PC-3 (cell line): ENCODE measurements at regions not wholly inside any gene's neighbourhood (a gene's known extent, or its start where the extent isn't known, plus 50 kb on each side); places are given as distances from the start of the nearest gene placed in this dataset.

ENCODE experiments used
- ATAC-seq: fragments of 200-7000 bp; cut with Tn5 transposase; 2 replicates; pipeline ENCODE4 v1.9.1; 2020; ENCODE audit warnings: mild to moderate bottlenecking, moderate library complexity
- BruUV-seq: library from RNA; stranded (reverse); fragments of 400-500 nt; replicated peaks from 2 replicates; lab custom pipeline; 2021; lab: Mats Ljungman, UMichigan
- CTCF ChIA-PET: fragments of 300-600 bp; sonication (Branson Sonifier 250); formaldehyde crosslinking; loops from one replicate; lab custom pipeline; 2022; ENCODE audit warnings: antibody characterized with exemption; lab: Charles Lee
- POLR2A ChIA-PET: fragments of 300-600 bp; sonication (Branson Sonifier 250); formaldehyde crosslinking; loops from one replicate; lab custom pipeline; 2022; ENCODE audit warnings: antibody characterized with exemption; ENCODE audit not compliant: unreplicated experiment; lab: Charles Lee
- DNase-seq: peaks from one replicate; pipeline ENCODE4 v3.0.0-alpha.2; 2015
- H2AFZ ChIP-seq: fragments of 300-600 bp; sonication (generic); 2 replicates; pipeline ENCODE4 v1.6.0; 2016; ENCODE audit warnings: antibody characterized with exemption, low read length
- H3F3A ChIP-seq: fragments of 300-600 bp; sonication (generic); one replicate; pipeline ENCODE4 v1.6.0; 2017; ENCODE audit warnings: antibody characterized with exemption, low read length, control low read depth, mild to moderate bottlenecking; ENCODE audit not compliant: unreplicated experiment
- H3K27ac ChIP-seq: fragments of 300-600 bp; sonication (generic); 2 replicates; pipeline ENCODE4 v1.5.1; 2016; ENCODE audit warnings: mild to moderate bottlenecking, low read length
- H3K27me3 ChIP-seq: fragments of 300-600 bp; sonication (generic); 2 replicates; pipeline ENCODE4 v1.6.1; 2016; ENCODE audit warnings: low read length, mixed read lengths
- H3K36me3 ChIP-seq: fragments of 300-600 bp; sonication (generic); 2 replicates; pipeline ENCODE4 v1.6.1; 2016; ENCODE audit warnings: low read depth, mixed run types, low read length, mixed read lengths
- H3K4me1 ChIP-seq: fragments of 300-600 bp; sonication (generic); 2 replicates; pipeline ENCODE4 v1.5.1; 2016; ENCODE audit warnings: low read length; ENCODE audit not compliant: insufficient read depth
- H3K4me2 ChIP-seq: fragments of 300-600 bp; sonication (generic); 2 replicates; pipeline ENCODE4 v1.6.0; 2016; ENCODE audit warnings: low read length
- H3K4me3 ChIP-seq: fragments of 300-600 bp; sonication (generic); 2 replicates; pipeline ENCODE4 v1.5.1; 2016; ENCODE audit warnings: mild to moderate bottlenecking, low read length, mixed read lengths
- H3K79me2 ChIP-seq: fragments of 300-600 bp; sonication (generic); 2 replicates; pipeline ENCODE4 v1.6.1; 2017; ENCODE audit warnings: low read length, mixed read lengths
- H3K9ac ChIP-seq: fragments of 300-600 bp; sonication (generic); 2 replicates; pipeline ENCODE4 v1.6.0; 2016; ENCODE audit warnings: mild to moderate bottlenecking, low read length
- H3K9me2 ChIP-seq: fragments of 300-600 bp; sonication (generic); replicated peaks from 2 replicates; pipeline ENCODE4 v1.6.1; 2016; ENCODE audit warnings: mixed run types, low read length, mixed read lengths
- H3K9me3 ChIP-seq: fragments of 300-600 bp; sonication (generic); 2 replicates; pipeline ENCODE4 v1.6.1; 2016; ENCODE audit warnings: low read length, mixed read lengths
- H4K20me1 ChIP-seq: fragments of 300-600 bp; sonication (generic); 2 replicates; pipeline ENCODE4 v1.6.1; 2016; ENCODE audit warnings: low read length, mixed read lengths
- CTCF ChIP-seq: fragments of 300-600 bp; sonication (generic); conservative IDR thresholded peaks from 2 replicates; pipeline ENCODE4 v1.5.1; 2017; ENCODE audit warnings: antibody characterized with exemption, low read depth, mild to moderate bottlenecking, low read length
- EZH2 ChIP-seq: fragments of 300-600 bp; sonication (generic); IDR thresholded peaks from one replicate; pipeline ENCODE4 v1.6.1; 2017; ENCODE audit warnings: antibody characterized with exemption, mild to moderate bottlenecking, low read length; ENCODE audit not compliant: unreplicated experiment
- EZH2phosphoT487 ChIP-seq: fragments of 300-600 bp; sonication (generic); IDR thresholded peaks from 2 replicates; pipeline ENCODE4 v1.6.1; 2018; ENCODE audit warnings: mild to moderate bottlenecking, antibody characterized with exemption, low read length, borderline replicate concordance
- intact Hi-C: fragments of 100-400 bp; cut with micrococcal nuclease; formaldehyde crosslinking; loops from 2 replicates; pipeline ENCODE4 v1.9.0; 2023

- H3K27ac ChIP-seq = no peak overlapping the region
- peaks cover 4% of the 10 kb centered on the region for H3K4me1 ChIP-seq
- TF ChIP-seq EZH2 (no peak), CTCF (no peak), EZH2phosphoT487 (no peak)
- no peak overlapping the region for H3K4me2 ChIP-seq
- H2AFZ ChIP-seq = no peak overlapping the region
- 0 out of 2 replicates have a peak, but pooled peaks cover 5% of the 10 kb centered on the region for H3K9me3 ChIP-seq
- no peaks in the 10 kb centered on the region for H3F3A ChIP-seq
- BruUV-seq = no TSS peak
- H3K36me3 ChIP-seq = no peaks in the 10 kb centered on the region
- POLR2A ChIA-PET = no interaction called here
- CTCF ChIA-PET = no interaction called here
- no peak for ATAC-seq
- H3K79me2 ChIP-seq = no peaks in the 10 kb centered on the region
- no peaks in the 10 kb centered on the region for H3K9me2 ChIP-seq
- DNase-seq = no peak
- no peaks in the 10 kb centered on the region for H3K27me3 ChIP-seq
- H4K20me1 ChIP-seq = no peaks in the 10 kb centered on the region
- no peak overlapping the region for H3K4me3 ChIP-seq
- intact Hi-C loops = no loop called here
- H3K9ac ChIP-seq = no peak overlapping the region
Measured at GRCh38 chr13:110089100-110089499, 217.9 kb downstream of the COL4A1 start.

- CTCF ChIA-PET = no interaction called here
- H3K36me3 ChIP-seq = no peaks in the 10 kb centered on the region
- DNase-seq = peak; percentile 6
- H3K79me2 ChIP-seq = no peaks in the 10 kb centered on the region
- no peak for ATAC-seq
- no peak overlapping the region for H3K4me3 ChIP-seq
- no peak overlapping the region for H3K4me2 ChIP-seq
- peaks cover 10% of the 10 kb centered on the region; the same call in 1 of the 2 replicates for H3K4me1 ChIP-seq
- H3K9ac ChIP-seq = no peak overlapping the region
- intact Hi-C loops = no loop called here
- no peaks in the 10 kb centered on the region for H4K20me1 ChIP-seq
- H2AFZ ChIP-seq = no peak overlapping the region
- POLR2A ChIA-PET = no interaction called here
- no peaks in the 10 kb centered on the region for H3K9me3 ChIP-seq
- no TSS peak for BruUV-seq
- no peaks in the 10 kb centered on the region for H3F3A ChIP-seq
- TF ChIP-seq CTCF (no peak), EZH2 (no peak), EZH2phosphoT487 (no peak)
- no peaks in the 10 kb centered on the region for H3K9me2 ChIP-seq
- no peaks in the 10 kb centered on the region for H3K27me3 ChIP-seq
- no peak overlapping the region for H3K27ac ChIP-seq
Measured at GRCh38 chr13:110073982-110074381, 233.0 kb downstream of the COL4A1 start.

- H2AFZ ChIP-seq = no peak overlapping the region
- intact Hi-C loops = no loop called here
- peaks cover 10% of the 10 kb centered on the region; the same call in 1 of the 2 replicates for H3K4me1 ChIP-seq
- H3K9me2 ChIP-seq = no peaks in the 10 kb centered on the region
- no peak overlapping the region for H3K27ac ChIP-seq
- 0 out of 2 replicates have a peak overlapping the region, but pooled peaks have one; percentile 23 for H3K4me2 ChIP-seq
- DNase-seq (peak; percentile 59), ATAC-seq (peak; percentile 88)
- H3K9ac ChIP-seq = no peak overlapping the region
- no peaks in the 10 kb centered on the region for H3K79me2 ChIP-seq
- TF ChIP-seq EZH2 (no peak), EZH2phosphoT487 (no peak), CTCF (no peak)
- no peaks in the 10 kb centered on the region for H3K9me3 ChIP-seq
- H3F3A ChIP-seq = no peaks in the 10 kb centered on the region
- H4K20me1 ChIP-seq = no peaks in the 10 kb centered on the region
- H3K27me3 ChIP-seq = no peaks in the 10 kb centered on the region
- no TSS peak for BruUV-seq
- ChIA-PET POLR2A (no interaction called here), CTCF (no interaction called here)
- no peaks in the 10 kb centered on the region for H3K36me3 ChIP-seq
- no peak overlapping the region for H3K4me3 ChIP-seq
Measured at GRCh38 chr13:110070511-110071120, 236.3 kb downstream of the COL4A1 start.
